ENCODE measurements at regions not wholly inside any gene's neighbourhood (a gene's known extent, or its start where the extent isn't known, plus 50 kb on each side); places are given as distances from the start of the nearest gene placed in this dataset.
A peak's percentile ranks its signal among the peaks of the same experiment; 100 is the strongest.

DNA sequence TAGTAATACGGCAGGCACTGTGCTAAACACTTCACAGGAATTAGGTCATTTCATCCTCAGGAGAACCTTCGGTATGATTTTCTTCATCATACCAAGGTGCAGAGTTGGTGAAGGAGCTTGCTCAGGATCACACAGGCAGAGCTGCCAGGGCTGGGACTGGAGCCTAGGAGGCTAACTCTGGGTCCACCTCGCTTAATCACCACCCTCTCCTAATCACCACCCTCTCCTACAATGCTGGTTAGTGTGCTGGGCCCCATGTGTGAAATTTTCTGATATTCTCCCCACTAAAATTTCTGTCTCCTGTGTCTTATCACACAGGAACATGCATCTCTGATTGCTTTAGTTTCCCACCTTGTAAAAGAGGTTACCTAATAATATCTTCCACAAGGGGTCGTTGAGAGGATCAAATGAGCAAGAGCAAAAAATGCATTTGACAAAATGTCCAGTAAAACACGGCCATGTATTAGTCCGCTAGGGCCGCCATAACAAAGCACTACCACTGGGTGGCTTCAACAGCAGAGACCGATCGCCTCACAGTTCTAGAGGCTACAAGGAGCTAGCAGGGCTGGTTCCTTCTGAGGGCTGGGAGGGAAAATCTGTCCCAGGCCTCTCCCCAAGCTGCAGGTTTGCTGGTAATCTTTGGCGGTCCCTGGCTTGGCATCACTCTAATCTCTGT, 128.2 kb upstream of the NFIB start:
- no peaks in the 10 kb centered on the region for H3K36me3 ChIP-seq (ENCODE audit: control insufficient read depth, insufficient read depth, low read length)
- H3K9me3 ChIP-seq (ENCODE audit: control insufficient read depth, low read depth, low read length): no peaks in the 10 kb centered on the region
- no peak overlapping the region for H3K27ac ChIP-seq (ENCODE audit: low read length)
- no peaks in the 10 kb centered on the region for H3K4me1 ChIP-seq (ENCODE audit: control insufficient read depth, insufficient read depth, low read length)
- 80% methylated on average over 1 of the region's 10 CpGs for WGBS (ENCODE audit: insufficient coverage, low lambda C conversion rate)
- no peak for DNase-seq
- no peaks in the 10 kb centered on the region for H3K27me3 ChIP-seq (ENCODE audit: control insufficient read depth, insufficient read depth, low read length)
- H3K4me3 ChIP-seq (ENCODE audit: low read length): no peak overlapping the region

DNA sequence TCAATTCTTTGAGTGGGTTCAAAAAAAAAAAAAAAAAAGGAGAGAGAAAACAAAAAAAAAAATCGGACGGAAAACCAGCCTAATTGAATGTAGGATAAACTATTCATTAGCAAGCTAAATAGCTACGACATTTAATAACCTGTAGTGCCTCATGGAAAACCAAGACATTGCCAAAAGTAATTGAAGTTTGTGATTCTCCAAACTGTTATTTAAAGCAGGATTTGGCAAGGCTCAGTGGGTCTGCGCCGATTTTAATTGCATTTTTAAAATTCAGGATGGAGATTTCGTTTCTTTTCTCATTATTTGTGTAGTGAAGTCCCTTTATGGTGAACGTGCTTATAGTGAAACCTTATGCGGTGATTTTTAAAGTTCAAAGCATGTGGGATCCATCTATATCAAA, 127.2 kb upstream of the NFIB start:
- no CpG with 5 or more reads among the region's 8 CpGs for WGBS (ENCODE audit: insufficient coverage, low lambda C conversion rate)
- Histone ChIP-seq H3K36me3 (ENCODE audit: control insufficient read depth, insufficient read depth, low read length) (no peaks in the 10 kb centered on the region), H3K4me1 (ENCODE audit: control insufficient read depth, insufficient read depth, low read length) (no peaks in the 10 kb centered on the region), H3K27ac (ENCODE audit: low read length) (no peak overlapping the region), H3K27me3 (ENCODE audit: control insufficient read depth, insufficient read depth, low read length) (no peaks in the 10 kb centered on the region), H3K9me3 (ENCODE audit: control insufficient read depth, low read depth, low read length) (no peaks in the 10 kb centered on the region), H3K4me3 (ENCODE audit: low read length) (no peak overlapping the region)
- DNase-seq: no peak

DNA sequence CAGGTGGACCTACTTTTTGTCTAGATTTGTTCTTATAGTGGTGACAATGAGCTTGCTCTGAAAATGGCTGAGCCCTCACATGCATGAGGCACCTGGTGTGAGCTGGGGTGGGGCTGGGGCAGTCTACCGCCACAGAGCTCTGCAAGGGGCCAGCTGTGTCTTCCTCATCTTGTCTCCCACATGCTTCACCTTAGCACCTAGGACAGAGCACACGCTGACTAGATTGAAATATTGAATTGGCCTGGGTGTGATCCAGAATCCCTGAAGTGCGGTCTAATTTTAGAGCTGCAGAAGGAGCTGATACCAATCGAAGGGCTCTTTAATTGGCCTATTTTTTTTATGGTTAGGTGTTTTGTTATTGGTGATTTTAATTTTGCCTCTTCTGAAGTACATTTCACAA, 126.1 kb upstream of the NFIB start:
- Histone ChIP-seq H3K4me1 (ENCODE audit: control insufficient read depth, insufficient read depth, low read length) (no peaks in the 10 kb centered on the region), H3K27ac (ENCODE audit: low read length) (no peak overlapping the region), H3K27me3 (ENCODE audit: control insufficient read depth, insufficient read depth, low read length) (no peaks in the 10 kb centered on the region), H3K36me3 (ENCODE audit: control insufficient read depth, insufficient read depth, low read length) (no peaks in the 10 kb centered on the region), H3K9me3 (ENCODE audit: control insufficient read depth, low read depth, low read length) (no peaks in the 10 kb centered on the region), H3K4me3 (ENCODE audit: low read length) (no peak overlapping the region)
- WGBS (ENCODE audit: insufficient coverage, low lambda C conversion rate): 100% methylated on average over 1 of the region's 4 CpGs
- no peak for DNase-seq

DNA sequence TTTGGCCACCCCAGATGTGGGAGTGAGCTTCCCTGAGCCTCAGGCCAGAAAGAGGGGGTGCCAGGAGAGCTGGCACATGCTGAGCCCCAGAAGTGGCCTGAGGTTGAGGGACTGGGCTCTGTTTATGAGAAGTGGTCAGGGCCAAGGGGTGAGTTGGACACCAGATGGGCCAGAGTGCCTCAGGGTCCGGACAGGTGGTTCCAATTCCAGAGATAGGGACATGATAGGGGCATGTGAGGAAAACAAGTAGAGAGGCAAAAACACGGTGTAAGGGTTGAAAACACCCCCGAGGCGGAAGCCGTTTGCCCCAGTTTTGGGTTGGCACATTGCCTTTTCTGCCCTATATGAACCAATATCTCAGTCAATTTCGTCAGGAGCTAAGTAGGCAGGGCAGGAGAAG, 125.6 kb upstream of the NFIB start:
- H3K9me3 ChIP-seq (ENCODE audit: control insufficient read depth, low read depth, low read length): no peaks in the 10 kb centered on the region
- H3K4me1 ChIP-seq (ENCODE audit: control insufficient read depth, insufficient read depth, low read length): no peaks in the 10 kb centered on the region
- DNase-seq: no peak
- no peaks in the 10 kb centered on the region for H3K27me3 ChIP-seq (ENCODE audit: control insufficient read depth, insufficient read depth, low read length)
- H3K4me3 ChIP-seq (ENCODE audit: low read length): no peak overlapping the region
- H3K27ac ChIP-seq (ENCODE audit: low read length): no peak overlapping the region
- WGBS (ENCODE audit: insufficient coverage, low lambda C conversion rate): no CpG with 5 or more reads among the region's 6 CpGs
- H3K36me3 ChIP-seq (ENCODE audit: control insufficient read depth, insufficient read depth, low read length): no peaks in the 10 kb centered on the region

DNA sequence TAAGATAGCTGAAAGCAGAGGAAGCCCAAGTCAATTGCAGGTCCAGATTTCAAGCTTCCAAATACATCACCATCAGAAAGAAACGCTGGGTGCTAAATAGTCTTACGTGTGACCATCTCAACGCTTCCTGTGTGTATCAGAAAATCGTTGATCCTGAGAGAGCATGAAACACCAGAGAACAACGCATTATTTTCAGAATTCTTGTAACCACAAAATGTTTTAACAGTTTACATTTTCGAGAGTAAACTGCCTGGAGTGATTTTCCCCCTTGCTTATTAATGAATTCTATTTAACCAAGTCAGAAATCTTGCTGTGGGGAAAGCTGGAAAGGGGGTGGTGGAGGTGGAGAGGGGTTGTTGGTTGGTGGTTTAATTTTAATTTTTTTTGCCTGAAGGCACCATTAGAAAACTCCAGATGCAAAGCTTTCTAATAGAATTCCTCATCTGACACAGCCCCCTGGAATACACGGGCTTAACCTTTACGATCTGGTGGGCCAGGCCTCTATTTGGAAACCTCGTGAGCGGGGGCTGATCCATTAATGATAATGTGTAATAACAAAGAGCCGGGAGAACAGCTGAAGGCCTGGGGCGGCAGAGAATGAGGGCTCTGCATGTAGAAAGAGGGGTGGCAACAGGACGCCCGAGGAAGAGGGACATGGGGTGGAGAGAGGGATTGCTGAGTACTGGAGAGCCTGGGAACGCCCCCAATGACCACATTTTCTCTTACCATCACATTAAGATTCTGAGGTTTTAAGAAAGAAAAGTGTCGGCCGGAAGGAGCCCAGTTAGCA, 124.5 kb upstream of the NFIB start:
- Histone ChIP-seq H3K36me3 (ENCODE audit: control insufficient read depth, insufficient read depth, low read length) (no peaks in the 10 kb centered on the region), H3K27ac (ENCODE audit: low read length) (no peak overlapping the region), H3K4me3 (ENCODE audit: low read length) (no peak overlapping the region), H3K27me3 (ENCODE audit: control insufficient read depth, insufficient read depth, low read length) (no peaks in the 10 kb centered on the region), H3K9me3 (ENCODE audit: control insufficient read depth, low read depth, low read length) (no peaks in the 10 kb centered on the region), H3K4me1 (ENCODE audit: control insufficient read depth, insufficient read depth, low read length) (no peaks in the 10 kb centered on the region)
- WGBS (ENCODE audit: insufficient coverage, low lambda C conversion rate): no CpG with 5 or more reads among the region's 17 CpGs
- DNase-seq: no peak

DNA sequence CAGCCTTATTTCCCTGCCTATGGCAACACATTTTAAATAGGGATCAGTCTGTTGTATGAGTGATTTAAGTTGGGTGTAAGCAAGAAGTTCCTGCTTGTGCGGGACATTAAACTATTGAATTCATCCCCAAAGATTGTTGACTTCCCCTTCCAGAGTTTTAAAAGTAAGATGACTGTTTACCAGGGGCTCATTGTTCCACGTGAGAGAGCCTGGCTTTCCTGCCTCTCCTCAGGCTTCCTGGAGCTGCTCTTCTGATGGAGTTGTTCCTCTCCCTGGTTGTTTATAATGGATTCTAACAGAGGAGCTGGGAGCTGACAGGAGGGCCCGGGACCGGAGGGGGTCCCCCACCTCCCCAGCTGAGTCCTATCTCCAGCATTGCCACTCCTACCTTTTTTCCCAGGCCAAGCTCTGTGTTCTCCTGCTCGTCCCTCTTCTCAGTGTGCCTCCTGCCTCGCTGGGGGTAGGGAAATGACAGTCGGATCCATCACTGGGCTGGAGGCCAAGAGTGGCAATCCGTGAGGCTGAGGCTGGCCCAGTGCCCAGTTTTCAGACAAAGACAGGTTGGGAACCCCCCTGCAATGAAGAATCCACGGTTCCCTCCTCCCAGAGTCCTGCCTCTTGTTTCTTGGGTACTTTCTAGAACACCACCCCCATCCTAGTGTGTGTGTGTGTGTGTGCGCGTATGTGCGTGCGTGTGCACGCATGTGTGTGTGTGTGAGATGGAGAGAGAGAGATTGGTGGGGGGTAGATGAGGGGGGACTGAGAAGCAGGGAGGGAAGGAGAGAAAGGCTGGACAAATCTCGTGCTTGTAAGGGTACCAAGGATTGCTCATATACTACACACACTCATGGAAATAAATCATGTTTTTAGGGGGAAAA, 123.7 kb upstream of the NFIB start:
- H3K36me3 ChIP-seq (ENCODE audit: control insufficient read depth, insufficient read depth, low read length): no peaks in the 10 kb centered on the region
- no peak overlapping the region for H3K4me3 ChIP-seq (ENCODE audit: low read length)
- peak in 1 of 2 donors; percentile 16 for DNase-seq
- no peaks in the 10 kb centered on the region for H3K4me1 ChIP-seq (ENCODE audit: control insufficient read depth, insufficient read depth, low read length)
- H3K27ac ChIP-seq (ENCODE audit: low read length): no peak overlapping the region
- 60% methylated on average over 1 of the region's 15 CpGs for WGBS (ENCODE audit: insufficient coverage, low lambda C conversion rate)
- H3K27me3 ChIP-seq (ENCODE audit: control insufficient read depth, insufficient read depth, low read length): no peaks in the 10 kb centered on the region
- no peaks in the 10 kb centered on the region for H3K9me3 ChIP-seq (ENCODE audit: control insufficient read depth, low read depth, low read length)

DNA sequence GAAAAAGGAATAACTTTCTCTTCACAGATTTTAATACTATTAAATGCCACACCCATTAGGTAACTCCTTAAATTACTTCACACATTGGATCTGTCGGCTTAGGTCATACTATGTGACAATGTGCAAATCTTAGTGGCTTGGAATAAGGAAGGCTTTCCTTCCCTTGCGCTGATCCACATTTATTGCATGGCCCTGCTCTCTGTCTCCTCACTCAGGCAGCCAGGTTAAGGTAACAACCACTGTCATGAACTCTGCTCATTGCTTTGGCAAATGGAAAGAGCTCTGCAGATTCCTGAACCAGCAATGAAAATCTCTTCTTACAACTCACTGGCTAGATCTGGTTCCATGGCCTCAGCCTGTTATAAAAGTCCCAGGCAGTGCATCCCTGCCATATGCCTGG, 121.9 kb upstream of the NFIB start:
- H3K27ac ChIP-seq (ENCODE audit: low read length): no peak overlapping the region
- WGBS (ENCODE audit: insufficient coverage, low lambda C conversion rate): no CpG with 5 or more reads among the region's 2 CpGs
- H3K4me1 ChIP-seq (ENCODE audit: control insufficient read depth, insufficient read depth, low read length): no peaks in the 10 kb centered on the region
- DNase-seq: no peak
- no peak overlapping the region for H3K4me3 ChIP-seq (ENCODE audit: low read length)
- H3K27me3 ChIP-seq (ENCODE audit: control insufficient read depth, insufficient read depth, low read length): no peaks in the 10 kb centered on the region
- no peaks in the 10 kb centered on the region for H3K9me3 ChIP-seq (ENCODE audit: control insufficient read depth, low read depth, low read length)
- H3K36me3 ChIP-seq (ENCODE audit: control insufficient read depth, insufficient read depth, low read length): no peaks in the 10 kb centered on the region

DNA sequence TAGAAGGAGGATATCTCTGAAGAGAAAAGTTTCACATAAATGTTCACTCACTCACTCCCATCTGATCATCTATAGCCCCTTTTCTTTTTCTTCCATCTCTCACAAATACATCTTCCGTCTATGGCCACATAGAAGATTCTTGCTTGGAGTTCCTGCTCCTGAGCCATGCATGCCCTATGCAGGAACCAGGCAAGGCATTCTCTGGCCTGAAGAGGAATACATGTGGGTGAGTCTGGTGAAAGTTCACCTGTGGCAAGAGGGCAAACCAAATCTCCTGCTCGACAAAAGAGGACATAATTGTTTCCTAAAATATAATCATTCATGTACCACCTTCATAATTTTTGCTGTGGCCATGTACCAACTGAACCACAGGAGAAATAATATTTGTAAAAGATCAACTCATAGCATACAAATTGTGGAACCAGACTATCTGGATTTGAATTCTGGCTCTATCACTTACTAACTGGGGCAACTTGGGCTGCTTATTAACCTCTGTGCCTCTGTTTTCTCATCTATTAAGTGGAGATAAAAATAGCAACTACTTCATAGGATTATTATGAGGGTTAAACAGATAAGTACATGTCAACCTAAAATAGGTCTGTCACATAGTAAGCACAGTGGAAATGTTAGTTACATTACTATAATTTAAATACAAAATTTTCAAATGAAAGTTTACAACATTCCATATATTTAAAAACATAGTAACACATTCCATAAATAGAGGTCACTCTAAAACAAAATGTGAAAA, 121.2 kb upstream of the NFIB start:
- no CpG with 5 or more reads among the region's 2 CpGs for WGBS (ENCODE audit: insufficient coverage, low lambda C conversion rate)
- Histone ChIP-seq H3K9me3 (ENCODE audit: control insufficient read depth, low read depth, low read length) (no peaks in the 10 kb centered on the region), H3K27ac (ENCODE audit: low read length) (no peak overlapping the region), H3K36me3 (ENCODE audit: control insufficient read depth, insufficient read depth, low read length) (no peaks in the 10 kb centered on the region), H3K27me3 (ENCODE audit: control insufficient read depth, insufficient read depth, low read length) (no peaks in the 10 kb centered on the region), H3K4me1 (ENCODE audit: control insufficient read depth, insufficient read depth, low read length) (no peaks in the 10 kb centered on the region), H3K4me3 (ENCODE audit: low read length) (no peak overlapping the region)
- DNase-seq: no peak

DNA sequence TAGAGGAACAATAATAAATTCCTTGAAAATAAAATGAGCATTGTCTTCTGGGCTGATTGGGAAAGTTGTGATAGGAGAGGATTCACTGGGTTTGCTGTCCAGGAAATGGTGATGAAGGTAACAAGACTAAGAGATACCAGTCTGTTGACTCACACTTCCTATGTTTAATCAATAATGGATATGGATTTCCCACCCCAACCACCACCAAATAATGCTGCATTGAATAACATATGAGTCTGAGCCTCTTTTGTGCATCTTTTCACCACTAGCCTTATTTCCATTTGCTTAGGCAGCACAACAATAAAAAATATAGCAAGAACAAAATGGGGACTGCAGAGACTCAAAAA, 120.2 kb upstream of the NFIB start:
- H3K27me3 ChIP-seq (ENCODE audit: control insufficient read depth, insufficient read depth, low read length): no peaks in the 10 kb centered on the region
- H3K36me3 ChIP-seq (ENCODE audit: control insufficient read depth, insufficient read depth, low read length): no peaks in the 10 kb centered on the region
- H3K27ac ChIP-seq (ENCODE audit: low read length): no peak overlapping the region
- no peaks in the 10 kb centered on the region for H3K9me3 ChIP-seq (ENCODE audit: control insufficient read depth, low read depth, low read length)
- H3K4me1 ChIP-seq (ENCODE audit: control insufficient read depth, insufficient read depth, low read length): no peaks in the 10 kb centered on the region
- no peak for DNase-seq
- no peak overlapping the region for H3K4me3 ChIP-seq (ENCODE audit: low read length)
